ENCODE measurements at regions not wholly inside any gene's neighbourhood (a gene's known extent, or its start where the extent isn't known, plus 50 kb on each side); places are given as distances from the start of the nearest gene placed in this dataset.

DNA sequence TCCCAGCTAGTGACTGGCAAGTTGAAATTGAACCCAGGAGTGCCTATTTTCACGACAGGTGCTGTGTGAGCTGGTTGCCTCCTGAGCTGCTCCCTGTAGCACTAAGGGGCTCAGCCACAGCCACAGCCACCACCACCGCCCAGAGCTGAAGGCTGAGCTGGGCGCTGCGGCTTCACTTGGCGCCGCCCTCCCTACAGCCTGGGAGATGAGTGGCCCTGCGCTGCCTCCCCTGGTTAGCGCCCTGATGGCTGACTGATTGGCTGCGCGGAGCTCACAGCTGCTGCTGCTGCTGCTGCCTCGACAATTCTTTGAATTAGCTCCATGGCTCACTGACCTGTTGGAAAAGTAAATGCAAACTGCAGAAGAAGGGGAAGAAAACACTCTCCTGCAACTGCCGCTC is 91.8 kb upstream of the TMEM132E start:
- TF ChIP-seq POLR2A (IDR thresholded peaks at IDR 0.05; ENCODE audit: low read depth), result no peak
- TF ChIP-seq, protein P1, sequence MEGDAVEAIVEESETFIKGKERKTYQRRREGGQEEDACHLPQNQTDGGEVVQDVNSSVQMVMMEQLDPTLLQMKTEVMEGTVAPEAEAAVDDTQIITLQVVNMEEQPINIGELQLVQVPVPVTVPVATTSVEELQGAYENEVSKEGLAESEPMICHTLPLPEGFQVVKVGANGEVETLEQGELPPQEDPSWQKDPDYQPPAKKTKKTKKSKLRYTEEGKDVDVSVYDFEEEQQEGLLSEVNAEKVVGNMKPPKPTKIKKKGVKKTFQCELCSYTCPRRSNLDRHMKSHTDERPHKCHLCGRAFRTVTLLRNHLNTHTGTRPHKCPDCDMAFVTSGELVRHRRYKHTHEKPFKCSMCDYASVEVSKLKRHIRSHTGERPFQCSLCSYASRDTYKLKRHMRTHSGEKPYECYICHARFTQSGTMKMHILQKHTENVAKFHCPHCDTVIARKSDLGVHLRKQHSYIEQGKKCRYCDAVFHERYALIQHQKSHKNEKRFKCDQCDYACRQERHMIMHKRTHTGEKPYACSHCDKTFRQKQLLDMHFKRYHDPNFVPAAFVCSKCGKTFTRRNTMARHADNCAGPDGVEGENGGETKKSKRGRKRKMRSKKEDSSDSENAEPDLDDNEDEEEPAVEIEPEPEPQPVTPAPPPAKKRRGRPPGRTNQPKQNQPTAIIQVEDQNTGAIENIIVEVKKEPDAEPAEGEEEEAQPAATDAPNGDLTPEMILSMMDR (IDR thresholded peaks at IDR 0.05), result no peak
- no peak for TF ChIP-seq POLR2AphosphoS5 (IDR thresholded peaks at IDR 0.05)

Data from esophagus muscularis mucosa (tissue), 3 donors.